Chondrocyte (in vitro differentiated cells): ENCODE measurements at regions not wholly inside any gene's neighbourhood (a gene's known extent, or its start where the extent isn't known, plus 50 kb on each side); places are given as distances from the start of the nearest gene placed in this dataset.

ENCODE experiments used
- DNase-seq: peaks from one replicate; pipeline ENCODE4 v3.0.0; 2021; ENCODE audit warnings: mixed read lengths, low spot score
- H3K27ac Mint-ChIP-seq: one replicate; pipeline ENCODE4 v1.8.0; 2021; ENCODE audit warnings: mild to moderate bottlenecking, moderate library complexity, mixed read lengths; ENCODE audit not compliant: unreplicated experiment
- H3K27me3 Mint-ChIP-seq: 2 replicates; pipeline ENCODE4 v1.8.0; 2021; ENCODE audit warnings: low read depth, mixed read lengths
- H3K36me3 Mint-ChIP-seq: 2 replicates; pipeline ENCODE4 v1.8.0; 2021; ENCODE audit warnings: low read depth, mixed read lengths
- H3K4me1 Mint-ChIP-seq: 2 replicates; pipeline ENCODE4 v1.8.0; 2021; ENCODE audit warnings: low read depth, mild to moderate bottlenecking, mixed read lengths
- H3K4me3 Mint-ChIP-seq: one replicate; pipeline ENCODE4 v1.8.0; 2021; ENCODE audit warnings: mild to moderate bottlenecking, moderate library complexity, mixed read lengths; ENCODE audit not compliant: unreplicated experiment
- H3K9me3 Mint-ChIP-seq: 2 replicates; pipeline ENCODE4 v1.8.0; 2021; ENCODE audit warnings: low read depth, mixed read lengths
- TF ChIP-seq, protein P1 (sequence below): fragments of 200-600 bp; sonication (generic); IDR thresholded peaks from 2 replicates; pipeline ENCODE4 v1.5.0; 2021; ENCODE audit warnings: antibody characterized with exemption, mild to moderate bottlenecking, moderate library complexity

DNA sequence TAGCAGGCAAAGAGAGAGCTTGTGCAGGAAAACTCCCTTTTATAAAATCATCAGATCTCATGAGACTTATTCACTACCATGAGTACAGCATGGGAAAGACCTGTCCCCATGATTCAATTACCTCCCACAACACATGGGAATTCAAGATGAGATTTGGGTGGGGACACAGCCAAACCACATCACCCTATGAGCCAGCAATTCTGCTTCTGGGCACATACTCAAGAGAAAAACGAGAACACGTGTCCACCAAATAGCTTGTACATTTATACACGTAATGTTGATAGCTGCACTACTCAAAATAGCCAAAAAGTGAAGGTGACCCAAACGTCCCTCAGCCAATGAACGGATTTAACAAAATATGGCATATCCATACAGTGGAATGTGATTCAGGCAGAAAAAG lies 94.5 kb upstream of the DHRSX start:
- Mint-ChIP-seq H3K27ac (no peak overlapping the region), H3K4me3 (no peak overlapping the region), H3K4me1 (peaks cover 21% of the 10 kb centered on the region), H3K36me3 (peaks cover 3% of the 10 kb centered on the region), H3K9me3 (no peaks in the 10 kb centered on the region), H3K27me3 (no peaks in the 10 kb centered on the region)
- TF ChIP-seq, protein P1, sequence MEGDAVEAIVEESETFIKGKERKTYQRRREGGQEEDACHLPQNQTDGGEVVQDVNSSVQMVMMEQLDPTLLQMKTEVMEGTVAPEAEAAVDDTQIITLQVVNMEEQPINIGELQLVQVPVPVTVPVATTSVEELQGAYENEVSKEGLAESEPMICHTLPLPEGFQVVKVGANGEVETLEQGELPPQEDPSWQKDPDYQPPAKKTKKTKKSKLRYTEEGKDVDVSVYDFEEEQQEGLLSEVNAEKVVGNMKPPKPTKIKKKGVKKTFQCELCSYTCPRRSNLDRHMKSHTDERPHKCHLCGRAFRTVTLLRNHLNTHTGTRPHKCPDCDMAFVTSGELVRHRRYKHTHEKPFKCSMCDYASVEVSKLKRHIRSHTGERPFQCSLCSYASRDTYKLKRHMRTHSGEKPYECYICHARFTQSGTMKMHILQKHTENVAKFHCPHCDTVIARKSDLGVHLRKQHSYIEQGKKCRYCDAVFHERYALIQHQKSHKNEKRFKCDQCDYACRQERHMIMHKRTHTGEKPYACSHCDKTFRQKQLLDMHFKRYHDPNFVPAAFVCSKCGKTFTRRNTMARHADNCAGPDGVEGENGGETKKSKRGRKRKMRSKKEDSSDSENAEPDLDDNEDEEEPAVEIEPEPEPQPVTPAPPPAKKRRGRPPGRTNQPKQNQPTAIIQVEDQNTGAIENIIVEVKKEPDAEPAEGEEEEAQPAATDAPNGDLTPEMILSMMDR: no peak
- DNase-seq: no peak

DNA sequence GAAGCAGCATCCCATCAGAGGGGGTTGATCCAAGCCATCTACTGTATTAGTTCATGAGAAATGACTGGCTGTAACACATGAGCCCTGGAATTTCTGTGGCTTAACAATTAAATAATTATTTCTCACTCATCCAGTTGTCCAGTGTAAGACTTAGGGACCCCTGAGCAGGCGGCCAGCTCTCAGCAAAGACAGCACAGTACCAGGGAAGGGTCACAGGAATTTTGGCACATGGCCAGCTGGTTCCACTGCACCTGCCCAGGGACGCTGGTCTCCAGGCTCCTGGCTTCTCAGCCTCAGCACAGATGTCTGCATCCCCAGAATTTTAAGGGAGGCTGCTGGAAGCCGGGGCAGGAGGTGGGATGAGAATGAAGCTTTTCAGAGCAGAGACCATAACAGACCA lies 93.7 kb upstream of the DHRSX start:
- H3K27ac Mint-ChIP-seq: no peak overlapping the region
- no peaks in the 10 kb centered on the region for H3K36me3 Mint-ChIP-seq
- DNase-seq: no peak
- H3K4me1 Mint-ChIP-seq: peaks cover 21% of the 10 kb centered on the region
- no peaks in the 10 kb centered on the region for H3K27me3 Mint-ChIP-seq
- no peaks in the 10 kb centered on the region for H3K9me3 Mint-ChIP-seq
- TF ChIP-seq, protein P1: no peak
- H3K4me3 Mint-ChIP-seq: no peak overlapping the region

DNA sequence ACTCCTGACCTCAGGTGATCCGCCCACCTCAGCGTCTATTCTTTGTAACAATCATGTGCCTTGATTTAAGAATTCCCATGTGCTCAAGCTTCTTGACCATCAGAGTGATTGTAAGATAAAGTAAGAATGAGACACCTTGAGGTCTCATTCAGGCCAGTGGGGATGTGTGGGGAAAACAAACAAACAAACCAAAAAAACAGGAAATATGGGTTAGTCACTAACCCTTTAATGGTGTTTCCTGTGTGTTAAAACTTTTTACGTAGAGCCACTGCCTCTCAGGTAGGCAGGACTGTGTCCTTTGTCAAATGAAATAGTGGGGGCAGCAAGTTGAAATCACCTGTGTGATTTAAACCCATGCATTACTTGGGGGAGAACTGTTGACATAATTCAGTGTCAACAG lies 91.5 kb upstream of the DHRSX start:
- H3K4me1 Mint-ChIP-seq: peaks cover 21% of the 10 kb centered on the region
- TF ChIP-seq, protein P1: no peak
- H3K4me3 Mint-ChIP-seq: no peak overlapping the region
- no peak for DNase-seq
- peaks cover 4% of the 10 kb centered on the region for H3K36me3 Mint-ChIP-seq
- no peaks in the 10 kb centered on the region for H3K27me3 Mint-ChIP-seq
- no peak overlapping the region for H3K27ac Mint-ChIP-seq
- H3K9me3 Mint-ChIP-seq: peaks cover 2% of the 10 kb centered on the region

DNA sequence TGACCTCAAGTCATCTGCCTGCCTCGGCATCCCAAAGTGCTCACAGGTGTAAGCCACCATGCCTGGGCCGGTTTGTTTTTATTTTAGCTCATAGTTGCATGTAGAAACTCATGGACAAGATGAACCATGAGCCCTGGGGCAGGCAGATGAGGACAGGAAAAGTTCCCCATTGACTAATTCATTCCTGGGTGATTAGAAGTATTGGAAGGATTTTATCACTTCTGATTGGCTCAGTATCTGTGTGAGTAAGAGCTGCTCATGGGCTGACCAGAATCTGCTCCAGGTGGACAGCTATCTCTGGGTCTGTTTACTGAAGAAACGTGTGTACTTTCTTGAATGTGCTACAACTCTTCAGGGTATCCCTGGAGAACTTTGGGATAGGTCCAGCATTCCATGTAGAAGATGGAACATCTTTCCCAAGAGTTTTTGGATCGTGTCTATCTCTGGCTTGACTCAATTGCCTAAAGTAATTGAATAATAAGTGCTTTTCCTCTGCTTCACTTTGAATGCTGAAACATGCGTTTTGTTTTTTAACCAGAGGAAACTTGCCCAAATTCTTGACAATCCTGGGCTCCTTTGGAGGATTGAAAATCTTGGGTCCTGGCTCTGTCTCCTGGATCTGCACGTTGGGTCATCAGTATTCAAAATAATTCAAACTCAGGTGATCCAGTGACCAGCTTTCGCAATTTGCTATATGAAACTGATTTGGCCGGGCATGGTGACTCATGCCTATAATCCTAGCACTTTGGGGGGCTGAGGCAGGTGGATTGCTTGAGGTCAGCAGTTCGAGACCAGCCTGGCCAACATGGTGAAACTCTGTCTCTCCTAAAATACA lies 88.6 kb upstream of the DHRSX start:
- TF ChIP-seq, protein P1: no peak
- Mint-ChIP-seq H3K36me3 (peaks cover 7% of the 10 kb centered on the region), H3K27ac (no peak overlapping the region)

DNA sequence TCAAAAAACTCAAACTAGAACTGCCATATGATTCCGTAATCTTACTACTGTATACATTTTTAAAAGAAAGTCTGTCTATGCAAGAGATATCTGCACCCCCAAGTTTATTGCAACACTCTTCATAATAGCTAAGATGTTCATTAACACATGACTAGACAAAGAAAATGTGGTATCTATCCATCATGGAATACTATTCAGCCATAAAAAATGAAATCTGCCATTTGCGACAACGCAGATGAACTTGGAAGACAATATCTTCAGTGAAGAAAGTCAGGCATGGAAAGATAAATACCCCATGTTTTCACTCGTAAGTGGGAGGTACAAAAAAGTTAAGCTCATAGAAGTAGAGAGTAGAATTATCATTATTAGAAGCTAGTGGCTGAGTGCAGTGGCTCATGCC lies 87.3 kb upstream of the DHRSX start:
- H3K36me3 Mint-ChIP-seq: peaks cover 7% of the 10 kb centered on the region
- no peak for DNase-seq
- H3K27me3 Mint-ChIP-seq: peaks cover 10% of the 10 kb centered on the region
- peaks cover 2% of the 10 kb centered on the region for H3K9me3 Mint-ChIP-seq
- H3K4me1 Mint-ChIP-seq: peaks cover 10% of the 10 kb centered on the region
- no peak overlapping the region for H3K4me3 Mint-ChIP-seq
- TF ChIP-seq, protein P1: no peak
- no peak overlapping the region for H3K27ac Mint-ChIP-seq

More for the DNA sequence above, 88.6 kb upstream of the DHRSX start:
- no peak for DNase-seq
- Mint-ChIP-seq H3K4me1 (peaks cover 12% of the 10 kb centered on the region), H3K27me3 (peaks cover 7% of the 10 kb centered on the region), H3K9me3 (peaks cover 2% of the 10 kb centered on the region), H3K4me3 (no peak overlapping the region)
